Epidermal melanocyte (primary cell): ENCODE measurements at regions not wholly inside any gene's neighbourhood (a gene's known extent, or its start where the extent isn't known, plus 50 kb on each side); places are given as distances from the start of the nearest gene placed in this dataset.
"Not testable (repeated sequence)": the region's sequence is repeated elsewhere in the genome, so short reads cannot be mapped to it uniquely, and the experiment has no call there.

ENCODE experiments used
- DNase-seq: peaks from one replicate; pipeline ENCODE4 v3.0.0; 2011; ENCODE audit warnings: low spot score; ENCODE audit not compliant: insufficient read length

DNA sequence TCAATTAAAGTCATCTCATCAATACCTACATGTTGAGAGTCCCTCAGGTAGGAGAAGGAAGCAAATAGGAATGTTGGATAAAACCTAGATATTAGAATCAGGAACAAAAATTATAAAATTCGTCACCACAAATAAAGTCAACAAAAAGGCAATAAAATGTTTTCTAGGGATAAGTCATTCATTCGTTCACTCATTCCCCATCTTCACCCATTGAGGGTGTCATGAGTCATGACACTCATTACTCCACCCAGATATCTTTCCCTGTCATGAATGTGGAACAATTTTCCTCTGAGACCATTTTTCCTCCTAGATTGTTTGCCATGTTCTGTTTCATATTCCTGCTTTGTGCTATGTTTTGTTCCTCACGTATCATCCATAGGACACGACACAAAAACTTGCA lies 50.9 kb upstream of the OLIG3 start:
- DNase-seq, result no peak

DNA sequence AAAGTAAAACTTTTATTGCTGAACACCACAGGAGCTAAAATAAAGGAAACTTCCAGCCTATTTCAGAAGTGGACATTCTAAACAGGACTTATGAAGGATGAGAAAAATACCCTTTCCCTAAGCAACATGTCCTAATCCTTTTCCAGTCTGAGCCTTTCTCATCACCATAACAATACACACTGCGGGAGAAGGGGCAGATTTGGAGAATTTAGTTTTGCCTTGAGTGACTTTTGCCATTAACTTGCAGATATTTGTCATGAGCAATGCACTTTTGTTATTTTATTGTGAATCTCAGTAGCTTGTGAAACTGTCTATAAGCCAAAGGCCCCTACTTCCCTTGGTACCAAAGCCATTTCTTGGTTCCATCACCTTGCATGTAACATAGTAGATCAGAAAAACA lies 53.0 kb upstream of the OLIG3 start:
- DNase-seq, result no peak

DNA sequence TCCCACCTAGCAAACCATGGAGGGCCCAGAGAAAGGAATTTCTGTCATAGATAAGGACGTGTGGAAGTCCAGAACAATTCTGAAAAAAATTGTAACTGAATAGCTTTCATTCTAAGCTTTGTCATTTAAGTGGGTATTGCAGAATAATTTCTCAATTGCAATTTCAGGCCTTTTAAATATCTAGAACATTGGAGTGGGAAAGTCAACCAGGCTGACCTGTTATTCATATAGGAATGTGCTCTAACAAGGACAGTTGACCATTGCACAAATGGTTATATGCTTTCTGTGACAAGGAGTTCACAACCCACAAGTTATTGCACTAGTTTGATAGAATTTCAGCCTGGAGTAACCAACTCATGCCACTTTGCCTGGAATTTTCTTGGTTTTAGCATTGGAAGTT lies 53.4 kb upstream of the OLIG3 start:
- no peak for DNase-seq

DNA sequence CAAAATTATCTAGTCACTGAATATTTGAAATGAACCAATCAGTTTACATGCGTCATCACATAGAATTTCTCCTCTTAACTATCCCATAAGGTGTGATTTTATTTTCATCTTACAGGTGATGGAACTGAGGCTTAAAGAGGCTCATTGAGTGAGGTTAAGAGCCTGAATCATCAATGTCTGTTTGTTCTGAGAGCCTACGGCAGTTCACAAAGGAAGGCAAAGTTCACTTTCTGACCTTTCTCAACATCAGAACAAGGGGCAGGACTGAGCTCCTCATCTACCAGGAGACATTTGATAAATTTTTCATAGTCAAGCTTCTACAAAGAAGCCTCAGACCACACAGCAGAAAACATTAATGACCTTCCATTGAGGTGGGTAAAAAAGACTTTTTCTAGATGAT lies 54.9 kb upstream of the OLIG3 start:
- no peak for DNase-seq

DNA sequence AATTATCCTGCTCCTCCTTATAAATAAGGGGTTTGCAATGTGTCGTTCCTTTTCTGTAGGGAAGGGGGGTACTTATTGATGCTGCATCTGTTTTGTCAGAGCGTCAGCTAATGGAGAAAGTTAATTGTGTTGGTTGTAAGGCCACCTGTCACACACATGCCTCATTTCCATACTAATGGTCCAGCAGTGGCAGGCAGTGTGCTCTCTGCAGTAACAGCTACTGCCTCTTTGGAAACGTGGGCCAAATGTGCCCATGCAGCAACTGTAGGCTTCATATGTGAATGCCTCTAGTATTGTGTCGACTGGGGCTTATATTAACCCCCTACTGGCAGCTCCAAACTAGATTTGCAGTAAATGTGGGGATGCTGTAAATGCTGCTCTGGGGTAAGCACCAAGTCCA lies 56.3 kb upstream of the OLIG3 start:
- no peak for DNase-seq

DNA sequence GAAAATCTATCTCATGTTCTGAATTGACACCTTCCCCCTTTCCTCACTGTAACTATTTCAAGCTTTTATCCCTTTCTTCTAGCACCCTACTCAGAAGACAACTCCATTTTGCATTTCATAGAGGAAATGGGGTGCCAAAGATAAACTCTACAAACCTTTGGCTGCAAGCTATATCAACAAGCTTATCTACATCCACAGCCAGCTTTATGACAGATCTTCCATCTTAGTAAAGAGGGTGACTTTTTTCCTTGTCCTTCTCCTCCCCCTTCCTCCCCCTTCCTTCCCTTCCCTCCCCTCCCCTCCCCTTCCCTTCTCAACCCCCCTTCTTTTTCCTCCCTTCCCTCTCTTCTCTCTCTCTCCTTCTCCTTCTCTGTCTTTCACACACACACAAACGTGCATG lies 58.0 kb upstream of the OLIG3 start:
- DNase-seq, result no peak

DNA sequence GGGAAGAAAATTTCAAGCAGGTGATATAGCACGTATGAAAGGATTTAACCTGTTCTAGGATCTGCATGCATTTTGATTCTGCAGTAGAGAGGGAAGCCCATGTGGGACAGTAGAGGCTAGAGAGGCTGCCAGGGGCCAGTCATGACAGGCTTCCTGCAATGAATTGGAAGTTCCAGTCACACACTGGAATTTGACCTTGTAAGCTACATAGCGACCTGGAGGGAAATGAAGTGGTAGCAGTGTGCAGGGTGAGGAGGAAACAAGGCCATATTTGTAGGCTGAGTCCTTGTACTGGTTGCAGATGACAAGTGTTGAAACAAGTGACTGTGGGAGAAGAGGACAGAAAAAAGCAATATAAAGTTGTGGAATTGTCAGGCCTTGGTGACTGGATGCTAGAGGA lies 58.6 kb upstream of the OLIG3 start:
- no peak for DNase-seq

DNA sequence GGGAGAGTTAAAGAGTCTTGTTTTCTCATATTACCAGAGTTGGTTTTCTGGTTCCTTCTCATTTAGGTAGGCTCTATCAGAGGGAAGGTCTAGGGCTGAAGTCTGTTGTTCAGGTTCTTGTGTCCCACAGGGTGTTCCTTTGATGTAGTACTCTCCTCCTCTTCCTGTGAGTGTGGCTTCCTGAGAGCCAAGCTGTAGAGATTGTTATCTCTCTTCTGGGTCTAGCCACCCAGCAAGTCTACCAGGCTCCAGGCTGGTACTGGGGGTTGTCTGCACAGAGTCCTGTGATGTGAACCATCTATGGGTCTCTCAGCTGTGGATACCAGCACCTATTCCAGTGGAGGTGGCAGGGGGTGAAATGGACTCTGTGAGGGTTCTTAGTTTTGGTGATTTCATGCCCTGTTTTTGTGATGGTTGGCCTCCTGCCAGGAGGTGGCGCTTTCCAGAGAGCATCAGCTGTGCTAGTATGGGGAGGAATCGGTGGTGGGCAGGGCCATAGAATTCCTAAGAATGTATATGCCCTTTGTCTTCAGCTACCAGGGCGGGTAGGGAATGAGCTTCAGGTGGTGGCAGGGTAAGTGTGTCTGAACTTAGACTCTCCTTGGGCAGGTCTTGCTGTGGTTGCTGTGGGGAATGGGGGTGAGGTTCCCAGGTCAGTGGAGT lies 65.5 kb upstream of the OLIG3 start:
- not testable (repeated sequence) for DNase-seq

DNA sequence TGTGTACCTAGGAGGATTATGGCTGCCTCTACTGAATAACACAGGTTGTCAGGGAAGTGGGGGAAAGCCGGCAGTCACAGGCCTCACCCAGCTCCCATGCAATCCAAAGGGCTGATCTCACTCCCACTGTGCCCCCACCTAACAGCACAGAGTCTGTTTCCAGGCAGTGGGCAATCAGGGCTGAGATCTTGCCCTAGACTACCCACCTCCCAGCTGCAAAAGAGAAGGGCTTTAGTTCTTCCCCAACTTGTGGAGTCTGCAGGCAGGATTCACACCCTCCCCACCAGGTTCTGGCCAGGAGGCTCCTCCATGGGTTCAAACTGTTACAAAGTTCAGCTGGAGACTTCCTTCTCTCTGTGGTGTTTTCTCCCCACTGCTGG lies 66.0 kb upstream of the OLIG3 start:
- DNase-seq, result no peak

DNA sequence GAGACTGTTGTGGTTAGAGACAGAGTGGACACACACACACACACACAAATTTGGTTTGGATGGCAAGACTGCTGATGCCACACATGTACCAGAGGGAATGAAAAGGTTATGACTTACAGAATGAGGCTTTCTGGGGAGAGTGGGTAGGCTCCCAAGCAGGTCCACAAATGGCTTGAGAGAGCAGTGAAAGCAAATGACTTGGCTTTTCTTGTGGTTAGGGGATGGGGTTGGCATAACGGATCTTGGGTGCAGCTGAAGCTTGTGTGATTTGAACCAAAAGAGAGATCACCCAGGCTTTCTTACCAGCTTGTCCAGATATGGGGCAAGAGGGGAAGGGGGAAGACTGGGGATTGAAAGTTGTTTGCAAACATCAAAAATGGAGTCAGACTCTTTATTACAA lies 73.9 kb upstream of the OLIG3 start:
- DNase-seq, result no peak

DNA sequence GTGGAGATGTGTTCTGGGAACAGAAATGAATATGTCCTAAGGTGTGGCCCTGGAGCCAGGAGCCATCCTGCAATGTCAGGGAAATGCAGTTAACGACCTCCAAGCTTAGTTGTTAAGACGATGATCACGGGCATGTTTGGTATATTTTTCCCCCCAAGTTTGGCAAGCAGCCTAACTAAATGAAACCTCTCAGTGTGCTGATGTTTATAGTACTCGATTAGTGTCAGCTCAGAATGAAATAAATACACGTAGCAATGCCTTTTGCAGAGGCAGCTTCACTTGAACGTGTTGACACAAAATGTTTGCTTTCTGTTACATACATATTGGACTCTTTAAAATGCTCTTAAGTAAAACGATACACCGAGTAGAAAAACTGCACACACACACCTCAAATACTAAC lies 76.2 kb upstream of the OLIG3 start:
- no peak for DNase-seq

DNA sequence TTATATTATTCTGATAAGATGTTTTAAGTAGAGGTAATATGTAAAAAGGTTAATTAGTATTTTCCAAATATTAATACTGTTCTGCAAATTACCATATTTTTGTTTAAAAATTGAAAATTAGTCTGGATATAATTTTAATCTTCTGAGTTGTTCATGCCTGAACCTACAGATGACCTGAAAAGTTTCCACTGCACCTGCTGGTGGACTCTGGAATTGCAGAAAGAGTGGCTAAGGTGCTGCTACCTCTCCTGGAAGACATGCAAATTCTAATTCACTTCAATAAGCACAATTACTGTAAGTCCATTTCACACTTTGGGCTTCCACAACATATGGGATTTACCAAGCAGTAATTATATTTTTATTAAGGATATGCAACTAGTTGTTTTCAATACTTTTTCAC lies 77.7 kb upstream of the OLIG3 start:
- DNase-seq, result no peak

DNA sequence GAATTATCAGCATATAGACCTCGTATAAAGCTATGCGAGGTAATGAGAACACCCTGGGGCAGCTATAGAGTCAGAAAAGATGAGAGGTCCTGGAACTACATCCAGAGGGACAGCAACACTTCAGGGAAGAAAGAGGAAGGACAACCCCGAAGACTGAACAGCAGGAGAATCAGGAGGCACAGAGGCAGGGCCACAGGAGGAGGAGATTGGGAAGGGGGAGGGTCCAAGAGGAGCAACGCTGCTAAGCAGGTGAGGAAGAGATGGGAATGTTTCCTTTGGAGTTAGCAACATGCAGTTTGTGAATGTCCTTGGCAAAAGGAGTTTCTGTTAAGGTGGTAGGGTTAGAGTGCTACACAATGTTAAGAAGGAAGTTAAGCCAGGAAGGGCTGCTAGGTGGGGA lies 79.5 kb upstream of the OLIG3 start:
- DNase-seq, result no peak

DNA sequence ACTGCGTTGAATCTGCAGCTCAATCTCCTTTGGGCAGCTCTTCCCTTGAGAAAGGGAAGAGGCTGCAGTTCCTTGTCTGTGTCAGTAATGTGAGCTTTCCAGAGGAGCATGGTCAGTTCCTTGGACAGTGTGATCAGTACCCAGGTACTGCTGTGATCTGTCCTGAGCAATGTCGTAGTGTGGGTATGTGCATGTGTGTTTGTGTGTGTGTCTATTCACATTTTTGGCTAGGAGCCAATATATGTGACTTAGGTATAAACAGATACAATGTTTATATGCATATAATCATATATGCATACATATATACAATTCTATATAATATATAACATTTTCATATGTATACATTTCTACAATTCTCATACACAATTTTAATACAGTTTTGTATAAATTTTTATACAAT lies 85.4 kb upstream of the OLIG3 start:
- no peak for DNase-seq

DNA sequence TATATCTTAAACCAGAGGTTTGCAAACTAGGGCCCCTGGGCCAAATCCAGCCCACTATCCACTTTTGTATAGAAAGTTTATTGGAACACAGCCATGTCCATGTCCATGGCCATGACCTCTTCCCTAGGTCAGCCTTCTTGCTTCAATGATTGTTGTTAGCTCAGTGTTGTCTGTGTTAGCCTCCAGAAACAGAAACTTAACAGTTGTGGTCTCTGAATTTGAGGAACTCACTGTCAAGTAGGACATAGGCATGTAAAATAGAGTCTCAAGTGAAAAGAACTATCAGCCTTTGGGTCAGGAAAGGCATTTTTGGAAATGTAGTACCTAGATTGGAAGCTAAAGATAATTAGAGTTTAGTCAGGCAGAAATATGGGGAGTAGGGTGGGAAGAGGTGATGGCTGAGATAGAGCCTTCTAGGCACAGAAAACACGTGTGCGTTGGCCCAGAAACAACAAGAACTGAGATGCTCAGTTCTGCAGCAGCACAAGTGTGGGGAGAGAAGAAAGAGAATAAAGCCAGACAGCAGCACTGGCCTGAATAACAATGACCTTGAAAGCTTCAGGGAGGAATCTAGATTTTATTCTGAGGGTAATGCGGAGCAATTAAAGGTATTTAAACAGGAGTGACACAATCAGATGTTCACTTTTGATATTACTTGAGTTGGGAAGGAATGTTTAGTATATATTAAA lies 87.0 kb upstream of the OLIG3 start:
- no peak for DNase-seq

DNA sequence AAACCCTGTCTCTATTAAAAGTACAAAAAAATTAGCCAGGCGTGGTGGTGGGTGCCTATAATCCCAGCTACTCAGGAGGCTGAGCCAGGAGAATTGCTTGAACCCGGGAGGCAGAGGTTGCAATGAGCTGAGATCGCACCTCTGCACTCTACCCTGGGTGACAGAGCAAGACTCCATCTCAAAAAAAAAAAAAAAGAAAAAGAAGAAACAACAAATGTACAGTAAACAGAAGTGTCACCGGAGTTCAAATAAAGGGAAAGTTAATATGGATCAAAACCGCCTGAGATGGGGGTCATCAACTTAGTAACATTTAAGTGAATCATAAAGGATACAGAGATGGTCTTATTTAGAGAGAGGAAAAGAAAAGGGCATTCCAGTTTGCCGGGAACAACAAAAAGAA lies 89.3 kb upstream of the OLIG3 start:
- not testable (repeated sequence) for DNase-seq

DNA sequence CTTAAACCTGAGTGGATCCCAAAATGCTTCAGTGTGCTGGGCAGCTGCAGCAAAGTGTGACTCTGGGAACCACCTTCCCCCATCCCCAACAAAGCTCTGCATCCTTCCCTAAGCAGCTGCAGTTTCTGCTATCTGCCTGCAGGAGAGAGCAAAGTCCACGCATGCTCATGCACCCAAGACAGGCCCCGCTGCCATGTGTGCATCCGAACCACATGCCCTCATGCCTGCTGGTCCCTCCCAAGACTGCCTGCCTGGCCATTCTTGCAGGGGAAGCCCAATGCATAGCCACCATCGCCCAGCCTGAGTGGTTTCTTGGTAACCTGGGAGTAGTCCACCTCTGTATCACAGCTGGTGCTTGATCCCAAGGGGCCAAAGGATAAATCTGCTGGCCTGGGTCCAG lies 94.3 kb upstream of the OLIG3 start:
- no peak for DNase-seq

DNA sequence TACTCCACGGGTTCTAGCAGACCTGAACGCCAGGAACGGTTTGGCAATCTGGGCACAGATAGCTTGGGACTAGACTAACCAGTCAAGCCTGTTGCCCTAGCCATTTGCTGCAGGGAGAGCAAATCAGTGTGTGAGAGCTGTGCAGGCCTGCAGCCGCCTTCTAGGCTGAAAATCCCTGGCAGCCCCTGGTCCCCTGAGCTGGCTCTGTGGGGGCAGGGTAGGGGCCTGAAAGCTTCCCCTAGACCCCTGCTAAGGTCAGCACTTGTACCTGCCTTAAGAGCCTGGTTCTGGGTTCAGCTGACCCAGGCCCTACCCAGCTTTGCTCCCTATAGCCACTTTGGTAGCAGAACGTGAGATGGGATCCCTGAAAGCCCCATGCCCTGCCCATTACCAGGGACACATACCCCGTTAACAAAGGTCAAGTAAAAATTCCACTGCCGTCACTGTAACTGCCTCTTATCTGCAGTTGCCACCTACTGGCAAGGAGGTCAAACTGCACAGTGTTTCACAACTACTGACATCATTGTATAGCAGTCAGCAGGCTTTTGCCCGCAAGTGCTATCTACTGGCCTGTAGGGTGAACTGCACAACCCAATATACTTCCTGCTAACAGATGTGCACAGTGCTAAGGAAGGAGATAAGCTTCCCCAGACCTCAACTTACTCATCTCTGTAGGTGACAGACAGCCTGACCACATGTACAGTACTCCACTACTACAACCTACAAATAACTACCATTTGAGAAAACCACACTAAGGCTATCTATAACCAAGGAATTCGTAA lies 95.1 kb upstream of the OLIG3 start:
- DNase-seq, result no peak

DNA sequence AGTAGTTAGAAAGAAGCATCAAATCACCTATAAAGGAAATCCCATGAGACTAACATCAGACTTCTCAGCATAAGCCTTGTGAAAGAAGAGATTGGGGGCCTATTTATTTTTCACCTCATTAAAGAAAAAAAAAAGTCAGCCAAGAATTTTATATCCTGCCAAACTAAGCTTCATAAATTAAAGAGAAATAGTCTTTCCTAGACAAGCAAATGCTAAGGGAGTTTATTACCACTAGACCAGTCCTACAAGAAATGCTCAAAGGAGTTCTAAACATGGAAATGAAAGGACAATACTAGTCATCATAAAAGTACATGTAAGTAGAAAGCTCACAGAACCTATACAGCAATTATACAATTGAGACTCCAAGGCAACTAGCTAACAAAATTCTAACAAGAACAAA lies 96.5 kb upstream of the OLIG3 start:
- no peak for DNase-seq

DNA sequence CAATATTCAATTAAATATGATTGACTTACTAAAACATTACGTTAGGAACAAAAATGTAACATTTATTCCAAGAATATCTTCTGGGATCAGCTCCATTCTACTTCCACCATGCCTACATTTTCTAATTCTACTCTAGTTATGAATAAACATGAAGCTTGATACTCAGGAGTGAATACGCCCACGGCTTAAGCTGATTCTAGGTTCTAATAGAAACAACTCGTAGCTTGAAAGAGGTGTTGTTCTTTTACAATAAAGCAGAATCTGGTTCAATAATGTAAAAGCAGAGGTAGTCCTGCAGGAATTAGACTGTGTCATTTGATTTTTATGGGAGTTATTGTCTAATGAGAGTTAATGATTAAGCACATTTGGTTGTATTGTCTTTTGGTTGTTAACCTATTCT lies 107.3 kb upstream of the OLIG3 start:
- no peak for DNase-seq

DNA sequence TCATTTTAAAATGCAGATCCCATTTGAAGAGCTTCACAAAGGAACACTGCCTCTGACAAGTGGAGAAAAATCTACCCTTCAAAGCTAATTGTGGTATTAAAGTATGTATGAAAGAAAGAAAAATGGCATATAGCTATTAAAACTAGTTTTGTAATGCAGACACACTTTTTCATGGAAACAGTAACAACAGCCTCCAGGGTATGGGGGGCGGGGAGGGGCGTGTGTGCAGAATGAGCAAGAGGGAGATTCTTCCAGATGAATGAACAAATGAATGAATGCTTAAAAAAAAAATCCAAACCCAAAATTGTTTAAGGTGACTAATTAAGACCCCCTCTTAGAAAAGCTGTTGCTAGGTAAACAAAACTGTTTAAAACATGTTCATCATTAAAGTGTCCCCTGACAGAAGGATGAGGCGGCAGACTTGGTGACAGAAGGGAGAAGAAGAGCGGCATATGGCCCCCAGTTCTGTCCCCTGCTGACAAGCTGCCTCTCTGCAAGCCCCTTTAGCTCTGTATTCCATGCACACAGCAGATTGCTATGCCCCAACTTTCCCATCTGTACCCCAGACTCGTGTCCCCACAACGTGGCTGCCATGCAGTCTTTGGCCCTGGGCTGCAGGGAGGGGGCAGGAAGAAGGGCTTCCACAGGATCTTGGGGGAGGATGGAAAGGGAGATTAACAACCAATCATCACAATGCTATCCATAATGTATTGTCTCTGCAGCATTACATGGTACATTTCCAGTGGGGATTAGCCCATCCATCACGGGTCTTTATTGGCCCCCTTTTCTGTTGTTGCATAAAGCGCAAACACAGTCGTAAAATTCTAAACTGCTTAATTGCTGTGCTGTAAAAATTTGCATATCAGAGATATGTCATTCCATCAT lies 108.4 kb upstream of the OLIG3 start:
- DNase-seq, result no peak

DNA sequence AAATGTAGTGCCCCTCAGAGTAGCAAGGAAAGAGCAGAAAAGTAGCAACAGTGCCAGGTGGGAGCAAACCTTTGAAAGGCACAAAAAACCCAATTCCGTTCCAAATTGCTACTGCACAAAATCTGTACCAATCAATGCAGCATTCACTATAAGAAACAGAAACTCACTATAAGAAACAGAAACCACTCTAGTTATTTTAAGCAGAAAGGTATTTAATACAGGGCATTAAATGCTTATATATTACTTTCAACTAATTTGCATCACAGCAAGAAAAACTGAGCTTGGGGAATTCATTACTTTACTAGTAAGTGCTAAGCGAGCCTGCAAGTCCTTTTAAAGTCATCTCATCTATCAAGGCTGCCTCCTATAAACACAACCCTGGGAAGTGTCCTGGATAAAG lies 116.5 kb upstream of the OLIG3 start:
- no peak for DNase-seq
